Duodenal mucosa (tissue), 2 donors: ENCODE measurements at regions not wholly inside any gene's neighbourhood (a gene's known extent, or its start where the extent isn't known, plus 50 kb on each side); places are given as distances from the start of the nearest gene placed in this dataset.

Experiments
- H3K27ac ChIP-seq: one replicate; pipeline ENCODE4 v1.7.0; 2013; ENCODE audit warnings: low read depth, low read length
- H3K27me3 ChIP-seq, 2 donors: one replicate each; pipeline ENCODE4 v1.7.0; 2013; ENCODE audit warnings: low read length in 2 of 2, control low read depth in 1 of 2; ENCODE audit not compliant: insufficient read depth in 2 of 2, control insufficient read depth in 1 of 2
- H3K36me3 ChIP-seq, 2 donors: one replicate each; pipeline ENCODE4 v1.7.0; 2013; ENCODE audit warnings: low read length in 2 of 2, control low read depth in 1 of 2; ENCODE audit not compliant: insufficient read depth in 2 of 2, control insufficient read depth in 1 of 2
- H3K4me1 ChIP-seq, 2 donors: one replicate each; pipeline ENCODE4 v1.7.0; 2013; ENCODE audit warnings: low read length in 2 of 2, control low read depth in 1 of 2; ENCODE audit not compliant: insufficient read depth in 2 of 2, control insufficient read depth in 1 of 2
- H3K4me3 ChIP-seq, 2 donors: one replicate each; pipeline ENCODE4 v1.7.0; 2013; ENCODE audit warnings: low read length in 2 of 2, low read depth in 1 of 2
- H3K9ac ChIP-seq, 2 donors: one replicate each; pipeline ENCODE4 v1.7.0; 2013; ENCODE audit warnings: low read length in 2 of 2, low read depth in 1 of 2
- H3K9me3 ChIP-seq, 2 donors: one replicate each; pipeline ENCODE4 v1.7.0; 2013; ENCODE audit warnings: low read length in 2 of 2, control low read depth in 1 of 2; ENCODE audit not compliant: control insufficient read depth in 1 of 2

DNA sequence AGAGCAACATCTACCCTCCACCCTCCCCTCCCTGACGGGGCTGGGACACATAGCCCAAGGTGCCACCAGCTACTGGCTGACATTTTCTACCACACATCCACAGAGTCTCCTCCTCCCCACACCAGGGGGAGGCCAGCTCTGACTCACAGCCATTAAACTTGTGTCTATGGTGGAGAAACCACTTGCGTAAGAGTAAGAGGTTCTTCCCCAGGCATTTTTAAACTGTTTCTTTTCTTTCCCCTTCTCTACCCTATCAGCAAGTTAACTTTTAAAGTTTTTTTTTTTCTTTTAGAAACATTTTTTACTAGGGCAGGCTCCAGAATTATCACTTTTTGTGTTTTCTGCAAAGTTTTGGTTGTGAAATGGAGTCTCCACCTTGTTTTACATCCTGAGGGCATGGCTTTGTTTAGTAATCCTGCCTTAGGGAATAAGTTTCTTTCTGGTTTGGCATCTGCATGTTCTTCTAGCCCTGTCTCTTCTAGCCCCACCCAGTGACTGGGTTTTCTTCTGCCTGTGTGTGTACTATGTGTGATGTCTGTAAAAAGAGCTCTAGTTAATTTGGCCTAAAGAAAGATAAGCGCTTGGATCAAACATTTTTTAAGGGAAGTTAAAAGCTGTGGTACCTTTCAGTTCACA lies 148.8 kb upstream of the GADL1 start:
- no peak overlapping the region for H3K4me3 ChIP-seq

DNA sequence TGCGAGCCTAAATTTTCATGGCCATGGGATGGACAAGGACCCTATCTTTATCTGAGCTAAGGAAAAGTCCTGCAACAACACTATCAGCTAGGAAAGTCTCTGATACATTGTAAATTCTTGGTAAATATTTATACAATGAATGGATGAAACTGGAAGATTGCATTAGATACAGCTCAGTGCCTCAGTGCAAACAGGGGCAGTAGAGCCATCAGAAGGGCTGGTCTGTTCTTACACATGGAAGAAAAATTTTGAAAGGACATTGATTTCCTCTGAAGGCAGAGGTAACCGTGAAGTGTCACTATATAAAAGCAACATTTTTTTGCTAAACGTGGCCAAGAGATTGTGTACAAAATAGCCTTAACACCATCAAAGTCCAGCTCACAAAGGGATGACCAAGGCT lies 153.2 kb upstream of the GADL1 start:
- Histone ChIP-seq H3K9ac (no peak overlapping the region), H3K36me3 (no peaks in the 10 kb centered on the region), H3K4me1 (no peaks in the 10 kb centered on the region), H3K4me3 (no peak overlapping the region), H3K9me3 (peaks cover 5 to 6% of the 10 kb centered on the region in 2 donors), H3K27me3 (no peaks in the 10 kb centered on the region), H3K27ac (no peak overlapping the region)

More for the DNA sequence above, 148.8 kb upstream of the GADL1 start:
- Histone ChIP-seq H3K27ac (no peak overlapping the region), H3K36me3 (no peaks in the 10 kb centered on the region), H3K9ac (no peak overlapping the region), H3K4me1 (no peaks in the 10 kb centered on the region), H3K27me3 (no peaks in the 10 kb centered on the region), H3K9me3 (peaks cover 8 to 9% of the 10 kb centered on the region in 2 donors)

- no peak overlapping the region for H3K9ac ChIP-seq
- H3K27ac ChIP-seq, result no peak overlapping the region
- no peaks in the 10 kb centered on the region for H3K27me3 ChIP-seq
- no peak overlapping the region for H3K4me3 ChIP-seq
- no peaks in the 10 kb centered on the region for H3K36me3 ChIP-seq
- no peaks in the 10 kb centered on the region for H3K4me1 ChIP-seq
- peaks cover under 1 to 1% of the 10 kb centered on the region in 2 donors for H3K9me3 ChIP-seq
These were observed 153.7 kb upstream of the GADL1 start for GRCh38 chr3:31048143-31048542.

- Histone ChIP-seq H3K36me3 (no peaks in the 10 kb centered on the region), H3K27me3 (no peaks in the 10 kb centered on the region), H3K9me3 (no peaks in the 10 kb centered on the region), H3K4me3 (no peak overlapping the region), H3K4me1 (no peaks in the 10 kb centered on the region), H3K9ac (no peak overlapping the region), H3K27ac (no peak overlapping the region)
These were observed 155.8 kb upstream of the GADL1 start for GRCh38 chr3:31050296-31050695.

DNA sequence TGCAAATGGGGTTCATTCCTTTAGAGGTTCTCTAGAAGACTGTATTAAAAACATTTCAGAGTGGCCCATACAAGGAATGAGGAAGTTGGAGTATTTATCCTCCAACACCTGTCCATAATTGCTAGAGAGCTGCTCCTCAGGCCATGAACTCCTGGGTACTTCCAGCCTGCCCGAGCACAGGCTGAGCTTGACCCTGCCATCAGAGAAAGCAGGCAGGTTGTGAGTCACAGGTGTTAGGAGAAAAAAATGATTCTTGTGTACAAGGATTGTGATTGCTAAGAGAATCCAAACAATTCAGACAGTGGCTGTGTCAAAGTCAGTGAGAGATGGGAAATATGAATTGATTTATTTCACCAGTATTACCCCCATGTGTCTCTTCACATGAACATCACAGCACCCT lies 156.8 kb upstream of the GADL1 start:
- H3K27ac ChIP-seq, result no peak overlapping the region
- no peak overlapping the region for H3K9ac ChIP-seq
- no peaks in the 10 kb centered on the region for H3K36me3 ChIP-seq
- H3K4me3 ChIP-seq, result no peak overlapping the region
- no peaks in the 10 kb centered on the region for H3K9me3 ChIP-seq
- no peaks in the 10 kb centered on the region for H3K4me1 ChIP-seq
- H3K27me3 ChIP-seq, result no peaks in the 10 kb centered on the region

- no peaks in the 10 kb centered on the region for H3K27me3 ChIP-seq
- no peak overlapping the region for H3K9ac ChIP-seq
- H3K4me3 ChIP-seq, result no peak overlapping the region
- H3K4me1 ChIP-seq, result no peaks in the 10 kb centered on the region
- no peaks in the 10 kb centered on the region for H3K36me3 ChIP-seq
- no peak overlapping the region for H3K27ac ChIP-seq
- H3K9me3 ChIP-seq, result no peaks in the 10 kb centered on the region
These were observed 158.8 kb upstream of the GADL1 start for GRCh38 chr3:31053299-31053698.

DNA sequence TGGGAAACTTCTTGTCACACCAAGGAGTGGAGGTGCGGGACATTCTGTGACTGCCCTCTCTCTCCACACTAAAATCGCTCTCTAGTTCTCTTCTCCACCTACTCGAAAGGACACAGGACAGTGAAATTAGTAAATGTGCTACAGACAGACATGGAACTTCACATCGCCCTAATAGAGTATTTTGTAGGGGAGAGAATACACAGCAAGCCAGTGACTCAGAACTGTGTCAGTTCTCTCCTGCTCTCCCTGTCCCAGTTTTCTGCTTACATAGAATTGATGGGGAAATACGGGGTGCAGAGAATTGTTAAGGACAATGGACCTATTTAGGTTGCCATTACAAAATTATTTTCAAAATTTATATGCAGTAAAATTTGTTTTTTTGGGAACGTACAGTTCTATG lies 159.6 kb upstream of the GADL1 start:
- no peaks in the 10 kb centered on the region for H3K9me3 ChIP-seq
- no peak overlapping the region for H3K4me3 ChIP-seq
- no peak overlapping the region for H3K27ac ChIP-seq
- H3K4me1 ChIP-seq, result no peaks in the 10 kb centered on the region
- H3K27me3 ChIP-seq, result no peaks in the 10 kb centered on the region
- no peaks in the 10 kb centered on the region for H3K36me3 ChIP-seq
- no peak overlapping the region for H3K9ac ChIP-seq

GRCh38 chr3:31055757-31056156 lies 161.3 kb upstream of the GADL1 start:
- H3K4me3 ChIP-seq, result no peak overlapping the region
- no peaks in the 10 kb centered on the region for H3K9me3 ChIP-seq
- H3K4me1 ChIP-seq, result no peaks in the 10 kb centered on the region
- H3K9ac ChIP-seq, result no peak overlapping the region
- no peaks in the 10 kb centered on the region for H3K27me3 ChIP-seq
- no peaks in the 10 kb centered on the region for H3K36me3 ChIP-seq
- H3K27ac ChIP-seq, result no peak overlapping the region

DNA sequence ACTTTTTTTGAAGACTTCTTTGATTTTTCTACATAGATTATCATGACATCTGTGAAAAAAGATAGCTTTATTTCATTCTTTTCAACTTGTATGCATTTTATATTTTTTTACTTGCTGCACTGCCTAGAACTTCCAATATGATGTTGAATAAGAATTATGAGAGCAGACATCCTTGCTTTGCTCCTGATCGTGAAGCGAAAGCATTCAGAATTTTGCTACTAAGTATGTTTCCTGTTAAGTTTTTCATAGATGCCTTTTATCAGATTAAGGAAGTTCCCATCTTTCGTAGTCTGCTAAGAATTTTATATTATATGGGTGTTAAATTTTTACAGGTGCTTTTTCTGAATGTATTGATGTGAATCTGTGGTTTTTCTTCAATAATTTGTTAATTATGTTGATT lies 163.4 kb upstream of the GADL1 start:
- H3K27me3 ChIP-seq, result no peaks in the 10 kb centered on the region
- no peak overlapping the region for H3K27ac ChIP-seq
- H3K4me3 ChIP-seq, result no peak overlapping the region
- H3K9me3 ChIP-seq, result no peaks in the 10 kb centered on the region
- no peaks in the 10 kb centered on the region for H3K4me1 ChIP-seq
- H3K9ac ChIP-seq, result no peak overlapping the region
- no peaks in the 10 kb centered on the region for H3K36me3 ChIP-seq

GRCh38 chr3:31064021-31064420 lies 169.6 kb upstream of the GADL1 start:
- Histone ChIP-seq H3K27me3 (no peaks in the 10 kb centered on the region), H3K27ac (no peak overlapping the region), H3K4me3 (no peak overlapping the region), H3K36me3 (no peaks in the 10 kb centered on the region), H3K4me1 (no peaks in the 10 kb centered on the region), H3K9ac (no peak overlapping the region), H3K9me3 (no peaks in the 10 kb centered on the region)

GRCh38 chr3:31065765-31066164 lies 171.3 kb upstream of the GADL1 start:
- no peak overlapping the region for H3K9ac ChIP-seq
- H3K36me3 ChIP-seq, result no peaks in the 10 kb centered on the region
- no peaks in the 10 kb centered on the region for H3K27me3 ChIP-seq
- no peak overlapping the region for H3K4me3 ChIP-seq
- H3K27ac ChIP-seq, result no peak overlapping the region
- no peaks in the 10 kb centered on the region for H3K9me3 ChIP-seq
- no peaks in the 10 kb centered on the region for H3K4me1 ChIP-seq
